Keratinocyte (primary cell): ENCODE measurements at regions not wholly inside any gene's neighbourhood (a gene's known extent, or its start where the extent isn't known, plus 50 kb on each side); places are given as distances from the start of the nearest gene placed in this dataset.

Experiments
- DNase-seq: peaks from one replicate; pipeline ENCODE4 v3.0.0-alpha.2; 2011; ENCODE audit warnings: low read depth, missing footprints, low spot score
- FAIRE-seq: peaks from 2 replicates; lab custom pipeline; 2011; peaks lifted over from hg19 to GRCh38; lab: Jason Lieb, UNC
- H2AFZ ChIP-seq: 2 replicates; pipeline ENCODE4 v1.6.0; 2012; ENCODE audit warnings: low read length, control low read depth, inconsistent platforms; ENCODE audit not compliant: control insufficient read depth
- H3K27ac ChIP-seq: 2 replicates; pipeline ENCODE4 v1.5.1; 2011; ENCODE audit warnings: low read length; ENCODE audit not compliant: control insufficient read depth, insufficient read depth
- H3K27me3 ChIP-seq: 3 replicates; pipeline ENCODE4 v1.6.0; 2011; ENCODE audit warnings: low read length; ENCODE audit not compliant: control insufficient read depth, insufficient read depth; ENCODE audit errors: extremely low read depth
- H3K36me3 ChIP-seq, 2 experiments: 2 replicates in 1 of 2; 3 replicates in 1 of 2; pipeline ENCODE4 v1.5.1; 2011; ENCODE audit warnings: low read length in 2 of 2, mild to moderate bottlenecking in 1 of 2; ENCODE audit not compliant: control insufficient read depth in 2 of 2, insufficient read depth in 2 of 2; ENCODE audit errors: extremely low read depth in 1 of 2
- H3K4me1 ChIP-seq: 3 replicates; pipeline ENCODE4 v1.5.1; 2011; ENCODE audit warnings: low read length; ENCODE audit not compliant: control insufficient read depth, insufficient read depth; ENCODE audit errors: extremely low read depth
- H3K4me2 ChIP-seq: 3 replicates; pipeline ENCODE4 v1.6.0; 2011; ENCODE audit warnings: low read depth, low read length; ENCODE audit not compliant: control insufficient read depth, insufficient read depth; ENCODE audit errors: extremely low read depth
- H3K4me3 ChIP-seq, 3 experiments: fragments of 200-600 bp in 1 of 3; sonication (generic) in 1 of 3; 2 replicates in 2 of 3; 3 replicates in 1 of 3; pipeline ENCODE4 v1.5.1; 2011 to 2016; ENCODE audit warnings: low read length in 3 of 3, mild to moderate bottlenecking in 3 of 3, control low read depth in 2 of 3, inconsistent platforms in 1 of 3, low read depth in 1 of 3, mixed read lengths in 1 of 3, mixed run types in 1 of 3, moderate library complexity in 1 of 3; ENCODE audit not compliant: control insufficient read depth in 2 of 3, insufficient read depth in 2 of 3; ENCODE audit errors: extremely low read depth in 1 of 3
- H3K79me2 ChIP-seq: 2 replicates; pipeline ENCODE4 v1.6.0; 2012; ENCODE audit warnings: low read length; ENCODE audit not compliant: control insufficient read depth, insufficient read depth
- H3K9ac ChIP-seq: 3 replicates; pipeline ENCODE4 v1.6.0; 2011; ENCODE audit warnings: low read length; ENCODE audit not compliant: control insufficient read depth, insufficient read depth; ENCODE audit errors: extremely low read depth
- H3K9me1 ChIP-seq: 3 replicates; pipeline ENCODE4 v1.6.0; 2011; ENCODE audit warnings: low read length; ENCODE audit not compliant: control insufficient read depth, insufficient read depth; ENCODE audit errors: extremely low read depth
- H3K9me3 ChIP-seq: 2 replicates; pipeline ENCODE4 v1.5.1; 2012; ENCODE audit warnings: low read depth, low read length; ENCODE audit not compliant: control insufficient read depth
- H4K20me1 ChIP-seq: 3 replicates; pipeline ENCODE4 v1.6.0; 2011; ENCODE audit warnings: low read length; ENCODE audit not compliant: control insufficient read depth, insufficient read depth; ENCODE audit errors: extremely low read depth
- CTCF ChIP-seq, 3 experiments: IDR thresholded peaks in 1 of 3; conservative IDR thresholded peaks in 1 of 3; optimal IDR thresholded peaks in 1 of 3; 2 replicates in 2 of 3; 3 replicates in 1 of 3; pipeline versions ENCODE3 to v1.5.1; 2011; ENCODE audit warnings: low read length in 3 of 3, mild to moderate bottlenecking in 3 of 3, moderate library complexity in 2 of 3, control low read depth in 1 of 3, inconsistent platforms in 1 of 3; ENCODE audit not compliant: insufficient read depth in 2 of 3; ENCODE audit errors: extremely low read depth in 1 of 3
- EZH2 ChIP-seq: IDR thresholded peaks from one replicate; pipeline ENCODE4 v1.6.1; 2012; ENCODE audit warnings: inconsistent platforms, mild to moderate bottlenecking, low read length, moderate library complexity
- dilution Hi-C: fragments of 300-500 bp; cut with MboI; formaldehyde crosslinking; loops from one replicate; pipeline ENCODE4 v1.7.0; 2020; ENCODE audit warnings: low sequenced_read_pairs; ENCODE audit not compliant: extremely low pct_ligation_motif_present

DNA sequence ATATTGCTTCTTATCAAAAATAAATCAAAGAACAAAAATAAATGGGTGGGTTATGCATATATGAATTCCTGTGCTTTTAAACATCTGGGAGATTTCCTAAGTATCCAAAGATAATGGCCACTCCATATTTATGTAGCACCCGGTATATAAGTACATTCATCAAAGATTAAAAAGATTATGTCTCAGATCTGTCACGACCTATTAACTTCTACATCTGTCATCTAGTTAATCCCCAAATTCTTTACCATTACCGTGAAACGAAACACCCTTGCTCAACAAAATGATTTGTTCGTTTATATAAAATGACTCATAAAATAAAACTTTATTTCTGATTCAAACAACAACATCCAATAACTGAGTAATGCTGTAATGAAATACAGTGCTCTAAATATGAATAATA lies 64.8 kb upstream of the FOXQ1 start:
- TF ChIP-seq CTCF (optimal IDR thresholded peaks at IDR 0.05 in 1 of 3, IDR thresholded peaks at IDR 0.05 in 1 of 3, conservative IDR thresholded peaks at IDR 0.05 in 1 of 3; ENCODE audit: extremely low read depth in 1 of 3, insufficient read depth in 2 of 3, low read length in 3 of 3) (no peak), EZH2 (no peak)
- Histone ChIP-seq H3K27me3 (no peaks in the 10 kb centered on the region), H3K4me3 (no peak overlapping the region), H3K27ac (no peak overlapping the region), H3K9ac (no peak overlapping the region), H2AFZ (no peak overlapping the region), H3K4me2 (no peak overlapping the region), H3K4me1 (no peaks in the 10 kb centered on the region), H3K79me2 (no peaks in the 10 kb centered on the region), H3K9me3 (no peaks in the 10 kb centered on the region), H4K20me1 (no peaks in the 10 kb centered on the region), H3K9me1 (no peaks in the 10 kb centered on the region), H3K36me3 (no peaks in the 10 kb centered on the region)
- DNase-seq = no peak
- dilution Hi-C loops = no loop called here
- FAIRE-seq = no peak

DNA sequence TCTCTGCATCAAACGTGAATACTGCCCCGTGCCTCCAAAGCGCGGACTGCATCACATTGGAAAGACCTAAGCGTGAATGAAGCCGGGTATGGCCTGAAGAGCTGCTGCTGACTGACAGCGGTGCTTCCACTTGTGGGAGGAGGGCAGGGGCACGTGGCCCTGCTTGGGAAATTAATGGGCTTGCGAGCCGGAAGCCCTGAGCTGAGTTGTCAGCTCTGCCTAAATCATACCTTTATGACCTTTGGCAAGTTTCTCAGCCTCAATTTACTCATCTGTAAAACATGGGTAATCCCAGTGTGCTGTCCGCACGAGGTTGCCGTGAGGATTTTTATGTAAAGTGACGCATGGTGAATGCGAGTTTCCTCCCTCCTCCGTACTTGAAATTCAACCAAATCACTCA lies 67.0 kb upstream of the FOXQ1 start:
- no peaks in the 10 kb centered on the region for H3K79me2 ChIP-seq
- no peak overlapping the region for H3K27ac ChIP-seq
- H3K4me2 ChIP-seq = no peak overlapping the region
- dilution Hi-C loops = no loop called here
- H3K9me3 ChIP-seq = no peaks in the 10 kb centered on the region
- H3K4me3 ChIP-seq = no peak overlapping the region
- H3K36me3 ChIP-seq = no peaks in the 10 kb centered on the region
- no peak for DNase-seq
- H2AFZ ChIP-seq = no peak overlapping the region
- H3K27me3 ChIP-seq = no peaks in the 10 kb centered on the region
- H4K20me1 ChIP-seq = no peaks in the 10 kb centered on the region
- FAIRE-seq = no peak
- H3K4me1 ChIP-seq = peaks cover 13% of the 10 kb centered on the region
- no peak for TF ChIP-seq EZH2
- no peak for TF ChIP-seq CTCF (optimal IDR thresholded peaks at IDR 0.05 in 1 of 3, IDR thresholded peaks at IDR 0.05 in 1 of 3, conservative IDR thresholded peaks at IDR 0.05 in 1 of 3; ENCODE audit: extremely low read depth in 1 of 3, insufficient read depth in 2 of 3, low read length in 3 of 3)
- no peak overlapping the region for H3K9ac ChIP-seq
- H3K9me1 ChIP-seq = no peaks in the 10 kb centered on the region
